Islet of Langerhans (tissue), 1 donor: ENCODE measurements at regions not wholly inside any gene's neighbourhood (a gene's known extent, or its start where the extent isn't known, plus 50 kb on each side); places are given as distances from the start of the nearest gene placed in this dataset.

ENCODE experiments used
- FAIRE-seq: peaks from one replicate; lab custom pipeline; 2011; peaks lifted over from hg19 to GRCh38; lab: Jason Lieb, UNC

DNA sequence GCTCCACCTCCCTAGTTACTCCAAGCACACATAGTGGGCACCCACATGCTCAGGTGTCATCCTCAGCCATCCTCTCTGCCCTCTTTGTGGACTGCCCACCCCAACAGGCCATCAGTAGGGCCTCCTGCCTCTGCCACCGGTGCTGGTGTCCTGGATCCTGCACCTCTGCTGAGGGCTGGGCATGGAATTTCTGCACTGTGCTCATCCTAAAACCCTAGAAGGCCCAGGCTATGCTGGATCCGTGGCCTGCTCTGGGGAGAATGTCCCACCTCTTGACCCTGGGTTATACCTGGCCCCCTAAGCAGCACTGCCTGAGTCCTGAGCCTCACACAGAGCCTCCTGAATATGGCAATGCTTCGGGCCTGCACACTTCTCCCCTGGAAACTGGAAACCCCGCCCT lies 318.3 kb downstream of the MATN1 start:
- FAIRE-seq: no peak

DNA sequence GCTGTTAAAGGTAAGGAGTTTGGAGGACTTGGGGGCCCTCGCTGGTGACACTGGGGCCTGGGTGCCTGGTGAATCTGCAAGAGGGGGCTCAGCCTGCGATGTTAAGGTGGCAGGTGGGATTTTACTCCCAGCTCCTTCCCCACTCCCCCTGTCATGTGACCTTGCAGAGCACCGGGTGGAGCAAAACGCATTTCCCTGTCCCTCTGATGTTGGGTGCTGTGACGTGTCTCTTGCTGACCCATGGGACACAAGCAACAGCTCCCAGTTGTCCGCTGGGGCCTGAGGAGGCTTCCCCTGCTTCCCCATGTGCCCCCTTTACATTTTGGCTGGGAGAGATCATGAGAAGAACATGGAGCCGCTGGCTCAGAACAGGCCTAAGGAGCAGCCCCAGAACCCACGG lies 319.0 kb downstream of the MATN1 start:
- no peak for FAIRE-seq

DNA sequence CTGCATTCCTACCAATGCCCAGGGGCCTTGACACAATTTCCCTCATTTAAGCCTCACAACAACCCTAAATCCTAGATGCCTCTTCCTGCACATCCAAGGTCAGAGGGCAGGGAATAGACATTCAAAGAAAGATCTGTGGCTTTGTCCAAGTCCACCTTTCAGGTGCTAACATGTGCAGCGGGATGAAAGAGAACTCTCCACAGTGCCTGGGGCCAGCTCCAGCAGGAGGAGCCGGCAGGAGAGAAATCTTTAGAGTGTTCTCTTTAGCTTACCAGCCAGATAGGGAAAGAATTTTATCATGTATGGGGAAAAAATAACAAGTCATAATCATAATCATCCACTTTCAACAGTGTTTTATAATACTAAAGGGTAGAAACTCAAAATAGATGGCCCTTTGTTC lies 319.7 kb downstream of the MATN1 start:
- no peak for FAIRE-seq

DNA sequence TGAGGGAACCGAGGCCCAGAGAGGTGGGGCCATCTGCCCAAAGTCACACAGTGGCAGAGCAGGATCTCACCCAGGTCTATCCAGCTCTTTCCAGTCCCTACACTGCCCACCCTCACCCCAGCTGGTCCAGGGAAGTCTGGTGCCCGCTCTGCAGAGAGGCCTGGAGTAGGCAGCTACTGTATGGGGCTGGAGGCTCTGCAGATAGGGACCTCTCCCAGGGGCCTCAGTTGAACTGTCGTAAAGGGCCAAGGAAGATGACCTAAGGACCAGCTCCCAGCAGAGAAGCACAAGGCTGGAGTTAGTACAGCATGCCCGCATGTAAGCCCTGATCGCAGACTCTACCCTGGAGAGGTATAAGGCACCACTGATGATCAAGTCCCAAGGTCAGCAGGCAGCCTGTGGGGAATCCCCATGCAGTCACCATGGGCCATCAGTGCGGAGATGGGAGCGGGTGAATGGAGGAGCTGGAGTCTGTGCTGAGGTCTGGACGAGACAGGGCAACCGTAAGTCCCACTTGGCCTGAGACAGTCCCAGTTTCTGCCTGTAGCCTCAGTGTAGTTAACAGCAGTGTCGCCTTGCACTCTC lies 320.2 kb downstream of the MATN1 start:
- FAIRE-seq: no peak

DNA sequence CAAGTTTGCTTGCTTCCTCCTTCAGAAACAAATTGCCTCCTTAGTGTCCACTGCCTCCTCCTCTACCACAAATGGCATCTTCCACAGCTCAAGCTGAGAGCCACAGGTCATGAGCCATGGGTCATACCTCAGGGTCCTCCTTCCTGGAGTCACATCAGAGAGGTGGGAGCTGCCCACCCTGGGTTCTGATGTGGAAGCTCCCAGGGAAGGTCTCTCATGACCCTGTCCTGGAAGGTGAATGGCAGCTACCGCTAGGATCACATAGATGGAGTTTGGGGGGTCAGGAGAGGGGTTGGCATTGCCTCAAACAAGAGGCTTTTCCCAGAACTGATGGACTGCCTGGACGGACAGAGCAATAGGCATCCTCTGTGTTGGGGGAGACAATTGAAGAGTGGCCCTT lies 321.4 kb downstream of the MATN1 start:
- no peak for FAIRE-seq

DNA sequence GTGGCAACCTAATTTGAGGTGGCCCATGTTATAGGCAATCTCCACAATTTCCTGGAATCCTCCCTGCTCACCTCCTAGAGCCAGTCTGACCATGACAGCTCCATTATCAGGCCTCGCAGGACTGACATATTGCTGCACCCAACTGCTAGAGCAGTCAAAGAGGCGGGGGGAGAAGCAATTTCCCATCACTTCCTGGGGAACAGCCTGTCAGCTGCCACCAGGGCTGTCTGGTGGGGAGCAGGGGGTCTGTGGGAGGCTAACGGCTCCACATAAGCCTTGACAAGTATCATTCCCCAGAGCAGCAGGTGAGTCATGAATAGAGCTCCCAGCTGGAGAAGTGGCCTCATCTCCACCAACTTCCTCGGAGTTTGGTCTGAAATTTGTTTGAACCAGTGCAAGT lies 322.9 kb downstream of the MATN1 start:
- no peak for FAIRE-seq

DNA sequence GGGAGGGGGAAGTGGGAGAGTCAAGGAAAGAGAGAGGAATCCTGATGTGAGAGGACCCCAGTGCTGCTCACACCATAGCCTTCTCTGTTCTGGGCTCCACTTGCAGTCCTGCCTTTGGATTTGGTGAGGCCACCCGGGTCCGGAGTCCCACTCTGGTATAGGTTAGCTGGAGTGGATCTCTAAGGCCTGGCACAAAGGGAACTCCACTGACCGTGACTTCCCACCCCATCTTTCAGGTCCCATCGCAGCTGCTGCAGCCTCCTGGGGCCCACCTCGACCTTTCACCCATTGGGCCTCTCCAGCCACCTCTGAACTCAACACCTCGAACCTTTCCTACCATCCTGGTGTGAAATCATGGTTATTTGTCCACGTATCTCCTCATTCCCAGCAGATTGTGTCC lies 324.4 kb downstream of the MATN1 start:
- FAIRE-seq: no peak

DNA sequence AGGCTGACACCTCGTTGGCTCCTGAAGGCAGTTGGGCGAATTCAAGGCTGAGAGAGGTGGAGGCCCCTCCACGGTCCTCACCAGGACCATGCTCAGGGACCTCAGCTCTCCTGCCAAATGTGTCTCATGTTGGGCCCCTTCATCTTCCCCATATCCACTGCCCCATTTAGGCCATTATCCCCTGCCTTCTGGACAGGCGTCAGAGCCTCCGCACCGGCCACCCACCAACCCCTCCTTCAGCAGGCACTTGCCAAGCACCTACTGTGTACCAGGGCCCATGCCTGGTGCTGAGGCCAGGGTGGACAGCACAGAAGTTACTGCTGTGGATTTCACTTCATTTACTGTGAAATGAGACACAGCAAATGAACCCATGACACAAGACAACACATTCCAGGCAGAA lies 325.8 kb downstream of the MATN1 start:
- FAIRE-seq: no peak

DNA sequence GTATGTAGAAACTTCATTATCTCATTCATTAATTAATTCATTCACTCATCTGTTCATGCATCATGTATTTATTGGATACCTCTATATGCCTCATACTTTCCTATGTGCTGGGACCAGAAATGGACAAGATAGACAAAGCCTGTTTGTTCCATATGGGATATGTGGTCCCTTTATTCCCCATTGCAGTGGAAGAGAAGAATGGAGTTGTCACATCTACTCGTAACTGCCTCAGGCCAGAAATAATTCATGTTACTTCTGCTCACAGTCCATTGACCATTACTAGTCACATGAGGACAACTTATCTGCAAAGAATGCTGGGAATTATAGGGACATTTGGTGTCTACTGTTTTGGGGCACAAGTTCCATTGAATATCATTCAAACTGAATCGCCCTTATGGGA lies 327.8 kb downstream of the MATN1 start:
- no peak for FAIRE-seq

DNA sequence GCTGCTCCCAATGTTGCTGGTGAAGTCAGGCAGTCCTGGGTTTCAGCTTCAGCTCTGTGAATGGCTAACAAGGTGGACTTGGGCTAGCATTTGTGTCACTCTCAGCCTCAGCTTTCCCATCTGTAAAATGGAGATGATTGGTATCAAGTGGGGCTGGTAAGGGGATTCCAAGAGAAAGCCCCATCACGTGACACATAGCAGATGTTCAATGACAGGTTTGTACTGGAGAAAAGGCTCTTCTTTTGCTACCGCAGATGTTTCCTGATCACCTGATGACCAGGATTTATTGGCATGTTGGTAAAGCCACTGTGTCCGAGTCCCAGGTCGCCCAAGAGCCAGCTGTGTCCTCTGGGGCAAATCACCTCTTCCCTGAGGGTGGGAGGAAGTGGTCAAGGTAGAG lies 335.0 kb downstream of the MATN1 start:
- no peak for FAIRE-seq

DNA sequence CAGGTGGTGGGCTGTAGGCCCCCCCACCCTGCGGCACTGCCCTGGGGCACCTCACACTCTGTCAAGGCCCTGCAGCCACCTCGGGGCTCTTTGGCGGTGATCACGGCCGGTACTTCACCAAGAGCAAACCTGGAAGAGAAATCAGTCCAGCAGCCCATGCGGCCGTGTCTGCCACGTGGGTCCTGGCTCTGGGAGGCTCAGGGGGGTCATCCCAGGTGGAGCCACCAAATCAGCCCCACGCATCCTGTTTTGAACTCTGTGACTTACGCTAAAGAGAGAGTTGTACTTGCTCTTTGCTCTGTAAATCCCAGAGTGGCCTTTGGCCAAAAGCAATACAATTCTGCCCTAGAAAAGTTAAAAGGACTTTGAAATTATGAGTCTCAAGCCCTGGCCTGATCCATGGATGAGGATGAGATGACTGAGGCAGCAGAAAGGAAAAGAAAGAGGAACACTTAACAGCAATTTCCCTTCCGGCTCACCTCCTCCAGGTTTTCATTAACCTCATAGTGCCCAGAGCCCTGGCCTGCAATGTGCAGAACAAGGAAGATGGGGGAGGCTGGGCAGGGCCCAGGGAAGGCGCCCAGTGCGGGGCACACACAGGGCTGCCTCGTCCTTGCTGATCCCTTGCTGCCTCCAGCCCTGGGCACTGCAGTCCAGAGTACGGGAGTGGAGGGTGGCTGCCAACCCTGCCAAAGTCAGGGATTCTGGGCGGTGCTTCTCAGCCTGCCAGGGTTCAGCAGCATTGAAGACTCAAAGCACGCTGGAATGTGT lies 337.0 kb downstream of the MATN1 start:
- no peak for FAIRE-seq

DNA sequence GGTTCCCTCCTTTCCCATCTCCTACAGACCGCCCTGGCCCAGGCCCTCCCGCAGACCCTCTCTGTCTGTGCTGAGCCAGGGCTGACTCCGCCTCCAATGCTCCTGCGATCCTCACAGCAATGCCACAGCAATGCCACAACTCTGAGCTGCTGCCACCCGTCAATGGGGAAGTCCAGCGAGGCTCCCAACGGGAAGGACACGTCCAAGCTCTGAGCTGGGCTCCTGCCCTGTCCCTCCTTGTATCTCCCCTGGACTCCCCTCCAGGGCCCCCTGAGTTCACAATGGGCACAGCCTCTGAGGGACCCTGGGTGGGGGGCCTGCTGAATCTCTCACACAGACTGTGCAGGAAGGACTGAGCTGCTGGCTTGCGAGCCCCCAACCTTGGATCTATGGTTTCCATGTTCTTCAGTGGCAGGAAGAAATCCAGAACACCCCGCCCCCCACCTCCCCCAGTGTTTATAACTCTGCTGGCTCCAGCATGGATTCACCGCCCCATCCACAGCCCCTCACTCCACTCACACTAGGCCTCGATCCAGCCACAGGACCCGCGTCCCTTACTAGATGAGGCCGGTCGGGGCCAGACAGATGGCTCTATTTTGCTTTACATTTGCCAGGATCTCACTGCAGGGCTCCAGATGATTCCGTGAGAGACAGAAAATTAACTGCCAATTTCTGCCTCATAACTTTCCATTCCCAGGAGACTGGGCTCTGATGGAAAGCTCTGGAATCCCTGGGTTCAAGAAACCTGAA lies 338.0 kb downstream of the MATN1 start:
- no peak for FAIRE-seq

DNA sequence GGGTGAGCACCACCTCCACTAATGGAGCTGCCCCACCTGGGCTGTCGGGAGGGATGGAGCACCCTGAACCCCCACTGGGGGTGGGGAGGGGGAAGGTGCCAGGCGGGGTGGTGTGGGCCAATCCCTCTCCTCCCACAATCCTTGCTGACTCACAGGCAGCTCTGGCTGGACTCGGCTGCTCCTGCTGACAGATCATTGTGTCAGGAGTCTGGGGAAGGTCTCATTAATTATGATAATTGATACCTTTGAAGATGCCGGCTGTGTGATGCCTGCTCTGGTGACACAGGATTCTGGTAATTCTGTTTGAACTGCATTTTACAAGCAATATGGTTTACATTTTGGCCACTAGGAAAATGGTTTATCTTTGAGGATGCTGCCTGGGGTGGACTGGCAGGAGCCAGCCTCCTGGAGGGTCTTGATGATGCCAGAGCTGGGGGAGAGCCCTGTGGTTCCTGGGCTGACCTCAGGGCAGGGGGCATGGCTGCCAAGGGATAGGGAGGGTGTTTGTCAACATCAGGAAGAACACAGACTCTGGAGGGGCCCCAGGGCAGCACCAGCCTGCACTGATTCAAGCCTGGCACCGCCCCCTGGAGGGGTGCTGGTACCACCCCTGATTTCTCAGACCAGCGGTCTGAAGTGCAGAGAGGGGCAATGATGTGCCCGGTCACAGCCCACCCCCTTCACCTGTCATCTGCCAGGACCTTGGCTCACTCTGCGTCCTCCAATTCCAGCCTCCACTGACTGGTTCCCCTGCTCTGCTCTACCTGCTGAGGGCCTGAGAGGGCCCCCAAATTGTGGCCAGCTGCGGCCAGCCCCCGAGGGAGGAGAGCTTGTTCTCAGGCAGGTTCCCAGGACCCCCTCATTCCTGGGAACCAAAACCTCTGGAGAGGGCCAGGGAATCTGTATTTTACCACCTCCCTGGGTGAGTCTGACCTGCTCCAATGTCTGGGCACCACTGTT lies 338.8 kb downstream of the MATN1 start:
- FAIRE-seq: no peak

DNA sequence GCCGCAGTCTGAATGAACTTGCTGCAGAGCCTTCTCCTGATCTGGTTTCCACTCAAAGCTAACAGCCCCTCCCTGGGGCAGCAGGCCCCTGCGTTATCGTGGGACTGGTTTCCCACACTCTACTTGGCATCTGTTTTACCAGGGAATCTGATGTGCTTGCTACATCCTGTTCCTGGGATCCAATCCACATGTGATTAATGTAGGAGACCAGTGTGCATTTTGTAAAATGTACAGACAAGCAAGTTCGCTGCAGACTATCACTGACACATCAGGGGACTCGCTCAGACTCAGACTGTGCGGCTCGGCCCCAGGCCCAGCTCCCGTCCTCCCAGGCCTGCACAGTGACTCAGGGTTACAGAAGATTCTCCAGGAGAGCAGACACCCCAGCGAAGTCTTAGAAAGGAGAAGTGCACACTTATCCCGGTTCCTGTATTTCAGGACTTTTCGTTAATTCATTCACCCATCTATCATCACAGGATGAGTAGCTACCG lies 340.1 kb downstream of the MATN1 start:
- no peak for FAIRE-seq

DNA sequence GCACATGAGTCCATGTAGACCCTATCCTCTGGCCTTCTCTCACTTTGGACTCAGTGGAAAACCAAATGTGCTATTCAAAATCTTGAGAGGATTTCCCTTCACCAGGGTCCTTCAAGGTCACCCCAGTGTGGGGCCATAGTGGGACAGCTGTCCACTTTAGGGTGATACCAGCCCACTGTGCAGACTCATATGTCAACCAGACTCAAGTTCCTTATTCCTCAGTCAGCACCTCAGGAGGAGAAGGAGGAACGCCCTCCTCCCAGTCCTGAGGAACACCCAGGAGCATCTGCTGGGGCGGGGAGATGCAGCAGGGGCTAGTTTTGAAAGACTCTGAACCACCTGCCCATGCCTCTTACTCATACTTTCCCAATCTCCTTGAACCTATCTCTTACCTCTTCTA lies 340.9 kb downstream of the MATN1 start:
- FAIRE-seq: no peak

DNA sequence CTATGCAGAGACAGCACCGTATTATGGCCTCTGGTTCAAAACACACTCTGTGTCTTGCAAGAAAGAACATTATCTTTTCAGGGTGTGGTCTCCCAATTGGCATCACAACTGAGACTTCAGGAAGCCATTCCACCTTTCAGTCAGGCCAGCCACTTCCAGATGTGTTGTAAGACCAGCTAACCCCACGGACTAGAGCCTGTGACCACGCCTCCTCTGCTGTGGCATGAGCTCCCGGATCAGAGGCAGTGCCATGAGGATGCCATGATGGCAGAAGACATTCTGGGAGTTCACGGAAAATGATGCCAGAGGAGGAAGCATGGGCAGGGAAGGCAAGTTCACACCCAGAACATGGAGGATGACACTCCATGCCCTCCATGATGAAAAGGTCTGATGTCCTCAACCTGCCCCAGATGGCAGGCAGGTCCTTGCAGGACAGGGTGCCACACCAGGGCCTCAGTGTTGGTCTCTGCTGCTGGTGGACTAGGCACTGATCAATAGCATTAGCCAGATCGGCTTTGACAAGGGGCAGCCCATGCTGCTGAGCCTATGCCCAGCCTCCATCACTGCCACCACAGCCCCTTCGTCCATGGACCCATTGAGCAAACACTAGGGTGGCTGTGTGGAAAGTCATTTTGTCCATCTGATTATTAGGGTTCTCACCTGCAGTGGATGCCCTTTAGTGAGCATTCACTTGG lies 341.6 kb downstream of the MATN1 start:
- FAIRE-seq: no peak

DNA sequence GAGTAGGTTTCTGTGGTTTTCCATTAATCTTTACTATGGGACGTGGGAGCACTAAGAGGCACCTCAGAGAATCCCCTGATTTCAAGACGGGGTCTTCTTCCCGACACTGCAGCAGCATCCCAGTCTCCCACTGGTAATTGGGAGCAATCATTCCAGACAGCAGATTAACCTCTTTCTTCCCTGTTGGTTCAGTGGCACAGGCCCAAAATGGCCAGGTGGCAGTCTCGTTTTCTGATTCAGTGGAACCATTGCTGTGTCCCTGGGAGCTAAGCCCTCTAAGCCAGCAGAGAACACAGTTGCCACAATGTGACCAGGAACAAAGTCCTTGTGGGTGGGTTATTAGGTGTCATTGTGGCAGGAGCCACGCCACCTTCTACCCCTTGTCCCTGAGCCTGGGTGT lies 342.1 kb downstream of the MATN1 start:
- FAIRE-seq: no peak

DNA sequence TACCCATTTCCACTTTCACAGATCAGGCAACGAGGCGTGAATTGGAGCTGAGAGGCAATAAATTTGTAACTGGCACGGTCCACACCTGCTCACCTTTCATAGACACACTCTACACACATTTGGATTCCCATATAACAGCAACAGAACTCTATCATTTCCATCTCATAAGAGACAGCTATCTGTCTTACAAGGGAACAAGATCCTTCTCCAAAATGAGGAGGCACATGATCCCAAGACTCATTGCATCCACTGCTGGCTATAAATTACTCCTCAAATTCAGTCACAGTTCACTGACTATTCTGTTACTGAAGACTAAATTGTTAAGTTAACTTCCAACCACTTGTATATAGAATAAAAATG lies 342.8 kb downstream of the MATN1 start:
- no peak for FAIRE-seq

DNA sequence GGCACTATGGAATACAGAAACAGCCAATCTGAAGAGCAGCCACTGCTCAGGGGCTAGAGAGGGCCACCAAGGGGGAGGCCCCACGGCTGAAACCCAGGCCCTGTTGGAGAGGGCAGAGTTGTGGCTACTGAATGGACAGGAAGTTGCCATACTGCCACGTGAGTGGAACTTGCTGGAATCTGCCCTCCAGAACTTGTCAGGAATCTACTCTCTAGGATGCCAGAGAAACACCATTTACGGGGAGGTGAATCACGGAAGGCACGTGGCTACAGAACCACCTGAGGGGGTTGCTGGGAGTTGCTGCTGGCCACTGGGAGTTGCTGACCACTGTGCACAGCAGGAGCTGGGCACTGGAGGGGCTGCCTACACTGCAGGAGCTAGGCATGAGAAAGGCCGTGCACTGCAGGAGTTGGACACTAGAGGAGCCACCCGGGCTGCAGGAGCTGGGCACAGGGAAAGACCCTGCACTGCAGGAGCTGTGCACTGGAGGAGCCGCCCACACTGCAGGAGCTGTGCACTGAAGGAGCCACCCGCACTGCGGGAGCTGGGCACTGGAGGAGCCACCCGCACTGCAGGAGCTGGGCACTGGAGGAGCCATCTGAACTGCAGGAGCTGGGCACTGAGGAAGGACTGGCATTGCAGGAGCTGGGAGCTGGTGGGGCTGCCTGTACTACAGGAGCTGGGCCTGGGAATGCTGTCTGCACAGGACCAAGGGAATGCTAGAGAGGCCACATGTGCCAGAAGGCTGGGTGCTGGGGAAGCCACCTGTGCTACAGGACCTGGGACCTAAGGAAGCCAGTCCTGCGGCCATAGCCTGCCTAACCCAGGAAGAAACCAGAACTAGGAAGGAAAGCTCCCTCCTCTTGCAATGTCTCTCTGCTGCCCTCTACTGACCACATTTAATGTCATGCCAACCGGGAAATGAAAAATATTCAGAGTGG lies 343.4 kb downstream of the MATN1 start:
- peak; percentile 97 for FAIRE-seq

DNA sequence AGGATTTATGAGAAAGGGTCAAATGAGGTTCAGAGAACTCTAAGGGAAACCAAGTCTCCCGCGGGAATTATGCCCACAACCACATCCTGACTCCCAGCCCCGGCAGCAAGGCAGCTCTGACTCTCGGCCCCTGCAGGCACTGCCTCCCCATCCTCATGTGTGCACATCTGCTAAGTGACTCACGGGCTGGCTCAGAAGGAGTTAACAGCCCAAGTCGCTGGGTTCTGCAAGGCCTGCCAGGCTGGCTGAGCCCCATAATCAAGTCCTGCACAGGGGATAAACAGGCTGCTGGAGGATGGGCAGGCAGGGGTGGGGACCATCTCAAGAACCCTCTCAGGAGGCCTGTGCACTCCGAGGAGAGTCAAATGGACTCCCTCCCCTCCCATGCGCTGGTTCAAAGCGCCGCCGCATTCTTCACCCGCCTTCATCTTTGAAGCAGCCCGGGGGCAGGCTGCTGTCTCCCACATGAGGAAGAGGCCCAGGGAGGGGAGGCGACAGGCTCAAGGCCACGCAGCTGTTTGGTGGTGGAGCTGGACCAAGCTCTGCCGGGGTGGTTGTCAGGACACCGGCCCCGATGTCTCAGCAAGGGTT lies 344.3 kb downstream of the MATN1 start:
- no peak for FAIRE-seq
